K562 (cell line): ENCODE measurements at regions not wholly inside any gene's neighbourhood (a gene's known extent, or its start where the extent isn't known, plus 50 kb on each side); places are given as distances from the start of the nearest gene placed in this dataset.

Source experiments
- ADNP ChIP-seq: fragments of 200-800 bp; sonication (Bioruptor generic); IDR thresholded peaks from 2 replicates; pipeline ENCODE4 v1.6.1; 2016; ENCODE audit warnings: missing genetic modification characterization, missing compliant biosample characterization
- NR3C1 ChIP-seq: sonication (generic); formaldehyde crosslinking; IDR thresholded peaks from 2 replicates; pipeline ENCODE4 v1.8.1; 2022; ENCODE audit warnings: missing genetic modification reagents
- ZNF589 ChIP-seq: fragments of 200-800 bp; sonication (Bioruptor generic); IDR thresholded peaks from 2 replicates; pipeline ENCODE4 v1.6.1; 2016; ENCODE audit warnings: low read depth, missing genetic modification characterization, missing compliant biosample characterization
- ZNF644 ChIP-seq: fragments of 200-800 bp; sonication (Bioruptor generic); IDR thresholded peaks from 2 replicates; pipeline ENCODE4 v1.6.1; 2016; ENCODE audit warnings: low read depth, missing genetic modification characterization, missing compliant biosample characterization

DNA sequence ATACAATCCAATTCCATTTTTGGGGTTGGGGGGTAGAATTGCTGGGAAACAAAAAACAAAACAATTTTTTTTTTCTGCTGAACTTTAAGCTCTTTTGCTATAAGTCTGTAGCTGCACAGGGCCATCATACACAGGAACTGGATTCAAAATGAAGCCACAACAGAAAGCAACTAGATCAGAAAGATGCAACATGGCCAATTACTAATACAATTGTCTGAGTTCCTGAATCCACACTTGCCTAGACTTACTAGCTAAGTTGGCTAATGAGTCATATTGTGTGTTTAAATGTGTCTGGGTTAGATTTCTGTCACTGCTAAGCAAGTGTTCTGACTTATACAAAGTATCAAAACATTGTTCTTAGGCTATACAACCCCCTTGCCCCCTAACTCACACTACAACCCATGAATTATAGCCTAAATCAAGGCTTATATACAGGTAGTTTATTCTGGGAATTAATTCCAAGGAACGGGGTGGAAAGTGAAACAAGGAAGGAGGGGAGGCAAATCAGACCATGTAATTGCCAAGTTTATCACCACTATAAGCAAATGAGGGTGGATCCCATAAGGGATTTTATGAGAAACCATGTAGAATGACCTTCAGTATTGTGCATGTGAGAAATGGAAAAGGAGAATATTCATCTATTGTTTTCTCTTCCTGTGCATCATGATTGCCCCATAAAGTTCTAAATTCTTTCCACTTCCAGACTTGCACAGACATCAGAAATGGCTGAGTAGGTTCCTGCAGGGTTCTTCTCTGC is 337.9 kb upstream of the SORCS1 start:
- TF ChIP-seq ZNF589 (CRISPR knock-in tag) (no peak), ZNF644 (tag) (no peak), ADNP (no peak), NR3C1 (CRISPR knock-in tag) (no peak)
